GM19023 (cell line): ENCODE measurements at regions not wholly inside any gene's neighbourhood (a gene's known extent, or its start where the extent isn't known, plus 50 kb on each side); places are given as distances from the start of the nearest gene placed in this dataset.
"Not testable (repeated sequence)": the region's sequence is repeated elsewhere in the genome, so short reads cannot be mapped to it uniquely, and the experiment has no call there.

Source experiments
- ATAC-seq: cut with Tn5 transposase; IDR thresholded peaks from one replicate; pipeline ENCODE4 v1.9.1; 2021; ENCODE audit warnings: mild to moderate bottlenecking, moderate library complexity; ENCODE audit not compliant: unreplicated experiment

GRCh38 chr1:105470541-105470940, 1585.9 kb upstream of the PRMT6 start:
- ATAC-seq, result not testable (repeated sequence)

- ATAC-seq, result no peak
Measured at GRCh38 chr1:105483436-105483835, 1573.0 kb upstream of the PRMT6 start.

GRCh38 chr1:105485207-105485606, 1571.3 kb upstream of the PRMT6 start:
- ATAC-seq, result no peak

DNA sequence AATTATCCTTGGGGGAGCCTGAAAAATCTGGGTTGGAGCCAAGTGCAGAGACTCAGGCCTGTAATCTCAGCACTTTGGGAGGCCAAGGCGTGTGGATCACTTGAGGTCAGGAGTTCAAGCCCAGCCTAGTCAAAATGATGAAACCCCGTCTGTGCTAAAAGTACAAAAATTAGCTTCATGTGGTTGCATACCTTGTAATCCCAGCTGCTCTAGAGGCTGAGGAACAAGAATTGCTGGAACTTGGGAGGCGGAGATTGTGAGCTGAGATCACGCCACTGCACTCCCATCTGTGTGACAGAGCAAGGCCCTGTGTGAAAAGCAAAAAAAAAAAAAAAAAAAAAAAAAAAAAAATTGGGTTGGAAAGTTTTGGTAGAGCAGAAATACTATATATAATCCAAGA, 1563.6 kb upstream of the PRMT6 start:
- no peak for ATAC-seq

DNA sequence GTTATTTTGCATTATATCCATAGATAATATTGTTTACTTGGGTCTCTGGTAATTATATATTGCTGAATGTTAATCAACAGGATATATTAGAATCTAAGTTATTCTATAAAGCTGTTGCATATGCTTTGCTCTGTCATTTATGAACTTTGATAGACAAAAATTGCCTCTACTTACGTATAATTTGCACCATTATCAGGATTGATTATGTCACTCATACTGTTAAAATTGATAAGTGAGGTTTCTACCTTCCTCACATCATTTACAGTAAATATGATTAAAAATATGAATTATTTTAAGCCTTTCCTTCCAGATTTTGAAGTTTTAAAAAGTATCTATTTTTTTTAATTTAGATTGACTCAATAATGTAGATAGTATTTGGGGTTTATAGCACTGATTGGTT, 1540.4 kb upstream of the PRMT6 start:
- ATAC-seq, result no peak

DNA sequence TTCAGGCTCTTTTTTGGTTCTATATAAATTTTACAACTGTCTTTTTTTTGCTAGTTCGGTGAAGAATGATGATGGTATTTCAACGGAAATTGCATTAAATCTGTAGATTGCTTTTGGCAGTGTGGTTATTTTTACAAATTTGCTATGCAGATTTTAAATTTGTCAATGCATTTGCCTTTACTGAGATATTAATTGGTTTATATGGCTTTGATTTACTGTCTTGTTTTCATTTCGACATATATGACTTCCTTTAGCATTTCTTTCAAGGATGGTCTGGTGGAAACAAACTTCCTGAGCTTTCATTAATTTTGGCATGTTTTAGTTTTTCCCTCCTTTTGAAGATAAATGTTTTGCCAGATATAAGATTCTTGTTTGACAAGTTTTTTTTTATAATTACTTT, 1522.5 kb upstream of the PRMT6 start:
- no peak for ATAC-seq

GRCh38 chr1:105544475-105544874, 1512.0 kb upstream of the PRMT6 start:
- no peak for ATAC-seq

- ATAC-seq, result no peak
Measured at GRCh38 chr1:105556266-105556665, 1500.2 kb upstream of the PRMT6 start.

- ATAC-seq, result no peak
Measured at GRCh38 chr1:105558023-105558422, 1498.5 kb upstream of the PRMT6 start.

- ATAC-seq, result no peak
Measured at GRCh38 chr1:105565006-105565405, 1491.5 kb upstream of the PRMT6 start.

DNA sequence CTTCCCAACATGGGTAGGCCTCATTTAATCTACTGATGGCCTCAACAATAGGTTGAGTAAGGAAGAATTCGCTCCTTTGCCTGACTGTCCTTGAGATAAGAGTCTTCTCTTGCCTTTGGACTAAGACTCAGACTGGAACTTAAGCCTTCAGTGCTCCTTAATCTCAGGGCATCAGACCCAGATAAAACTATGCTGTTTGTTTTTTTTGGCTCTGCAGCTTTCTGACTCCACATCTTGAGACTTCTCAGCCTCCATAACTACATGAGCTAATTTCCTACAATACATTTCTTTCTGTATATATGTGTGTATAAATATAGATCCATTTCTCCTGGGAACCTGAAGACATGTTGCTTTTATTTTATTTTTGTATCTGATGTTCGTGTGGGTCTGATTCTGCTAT, 1470.7 kb upstream of the PRMT6 start:
- no peak for ATAC-seq

- no peak for ATAC-seq
Measured at GRCh38 chr1:105591681-105592080, 1464.8 kb upstream of the PRMT6 start.

DNA sequence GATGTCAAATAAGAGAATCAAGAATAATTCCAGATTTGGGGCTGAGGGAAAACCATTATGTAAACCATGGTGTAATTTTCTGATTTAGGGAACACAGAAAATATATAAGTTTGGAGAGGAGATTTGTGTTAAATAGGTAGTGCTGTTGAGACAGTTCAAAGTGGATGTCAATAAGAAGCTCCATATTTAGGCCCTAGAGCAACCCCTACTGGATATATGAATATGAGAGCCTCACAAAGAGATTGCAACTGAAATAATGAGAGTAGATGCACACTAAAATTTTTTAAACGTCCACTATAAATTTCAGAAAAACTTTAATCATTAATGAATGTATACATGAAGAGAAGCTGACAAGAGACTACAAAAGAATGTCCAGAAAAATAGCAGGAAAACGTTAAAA, 1447.8 kb upstream of the PRMT6 start:
- no peak for ATAC-seq

GRCh38 chr1:105626276-105626987, 1430.0 kb upstream of the PRMT6 start:
- no peak for ATAC-seq

DNA sequence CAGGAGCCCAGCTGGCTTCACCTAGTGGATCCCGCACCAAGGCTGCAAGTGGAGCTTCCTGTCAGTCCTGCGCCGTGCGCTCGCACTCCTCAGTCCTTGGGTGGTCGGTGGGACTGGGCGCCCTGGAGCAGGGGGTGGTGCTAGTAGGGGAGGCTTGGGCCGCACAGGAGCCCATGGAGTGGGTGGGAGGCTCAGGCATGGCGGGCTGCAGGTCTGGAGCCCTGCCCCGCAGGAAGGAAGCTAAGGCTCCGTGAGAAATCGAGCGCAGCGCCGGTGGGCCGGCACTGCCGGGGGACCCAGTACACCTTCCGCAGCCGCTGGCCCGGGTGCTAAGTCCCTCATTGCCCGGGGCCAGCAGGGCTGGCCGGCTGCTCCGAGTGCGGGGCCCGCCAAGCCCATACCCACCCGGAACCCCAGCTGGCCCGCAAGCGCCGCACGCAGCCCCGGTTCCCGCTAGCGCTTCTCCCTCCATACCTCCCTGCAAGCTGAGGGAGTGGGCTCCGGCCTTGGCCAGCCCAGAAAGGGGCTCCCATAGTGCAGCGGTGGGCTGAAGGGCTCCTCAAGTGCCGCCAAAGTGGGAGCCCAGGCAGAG, 1425.2 kb upstream of the PRMT6 start:
- not testable (repeated sequence) for ATAC-seq

GRCh38 chr1:105632342-105633196, 1423.9 kb upstream of the PRMT6 start:
- ATAC-seq, result no peak

DNA sequence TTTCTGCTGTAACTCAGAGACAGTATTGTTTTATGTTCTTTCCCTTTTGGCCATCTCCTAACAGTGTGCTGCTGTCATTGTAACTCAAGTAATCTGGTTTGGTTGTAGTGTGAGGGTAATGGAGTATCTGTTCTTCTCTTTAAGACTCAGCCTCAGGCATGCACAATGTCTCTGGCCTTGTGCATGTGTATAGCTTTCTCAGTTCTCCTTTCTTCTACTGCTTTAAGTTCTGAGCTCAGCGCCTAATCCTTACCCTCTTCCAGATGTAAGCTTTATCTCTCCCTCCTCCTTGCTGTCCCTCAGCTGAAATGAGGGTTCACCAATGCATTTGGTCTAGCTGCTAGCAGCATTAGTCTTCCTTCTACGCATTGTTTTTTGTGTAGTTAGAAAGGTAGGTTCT, 1420.4 kb upstream of the PRMT6 start:
- ATAC-seq, result no peak

DNA sequence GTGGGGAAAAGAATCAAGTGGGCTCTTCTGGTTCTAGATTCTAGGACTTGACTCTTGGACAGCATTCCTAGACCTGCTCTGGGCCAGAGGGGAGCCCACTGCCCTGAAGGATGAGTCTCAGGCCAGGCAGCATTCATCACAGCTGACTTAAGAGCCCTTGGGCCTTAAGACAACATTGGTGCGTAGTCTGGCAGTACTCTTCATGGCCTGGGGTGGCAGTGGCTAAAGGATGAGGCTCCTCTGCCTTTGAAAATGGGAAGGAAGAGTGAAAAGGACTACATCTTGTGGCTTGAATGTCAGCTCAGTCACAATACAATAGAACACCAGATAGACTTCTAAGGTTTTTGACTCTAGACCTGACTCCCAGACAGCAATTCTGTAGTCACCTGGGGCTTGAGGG, 1415.1 kb upstream of the PRMT6 start:
- ATAC-seq, result no peak

GRCh38 chr1:105652109-105652508, 1404.4 kb upstream of the PRMT6 start:
- ATAC-seq, result no peak

GRCh38 chr1:105655032-105655431, 1401.4 kb upstream of the PRMT6 start:
- no peak for ATAC-seq

- no peak for ATAC-seq
Measured at GRCh38 chr1:105664495-105664894, 1392.0 kb upstream of the PRMT6 start.

GRCh38 chr1:105678334-105678733, 1378.1 kb upstream of the PRMT6 start:
- ATAC-seq, result no peak
